ENCODE measurements at regions not wholly inside any gene's neighbourhood (a gene's known extent, or its start where the extent isn't known, plus 50 kb on each side); places are given as distances from the start of the nearest gene placed in this dataset.

DNA sequence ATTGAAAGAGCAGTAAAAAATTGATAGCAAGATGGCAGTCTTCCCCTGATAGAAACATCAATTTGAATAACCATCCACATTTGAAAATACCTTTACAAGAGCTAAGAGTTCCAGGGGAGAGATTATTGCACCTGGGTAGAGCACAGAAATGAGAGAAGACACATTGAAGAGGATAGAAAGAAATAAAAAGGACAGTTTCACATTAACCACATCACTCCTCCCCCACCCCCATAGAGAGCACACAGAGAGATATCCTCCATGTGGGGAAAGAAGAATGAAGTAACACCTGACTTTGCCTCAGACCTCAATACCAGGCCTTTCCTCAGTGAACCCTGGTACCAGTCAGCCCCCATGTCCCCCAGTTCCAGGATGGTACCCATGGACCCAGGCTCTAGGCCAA, 486.7 kb downstream of the FAM181B start:
- Histone ChIP-seq H3K36me3 (no peaks in the 10 kb centered on the region), H3K9me3 (no peaks in the 10 kb centered on the region), H3K4me3 (no peak overlapping the region), H3K27me3 (no peaks in the 10 kb centered on the region), H3K4me1 (ENCODE audit: insufficient read depth) (no peaks in the 10 kb centered on the region), H3K27ac (no peak overlapping the region)
- DNase-seq, result no peak
- intact Hi-C loops (cut with DNase I), result no loop called here
- TF ChIP-seq, protein P1, sequence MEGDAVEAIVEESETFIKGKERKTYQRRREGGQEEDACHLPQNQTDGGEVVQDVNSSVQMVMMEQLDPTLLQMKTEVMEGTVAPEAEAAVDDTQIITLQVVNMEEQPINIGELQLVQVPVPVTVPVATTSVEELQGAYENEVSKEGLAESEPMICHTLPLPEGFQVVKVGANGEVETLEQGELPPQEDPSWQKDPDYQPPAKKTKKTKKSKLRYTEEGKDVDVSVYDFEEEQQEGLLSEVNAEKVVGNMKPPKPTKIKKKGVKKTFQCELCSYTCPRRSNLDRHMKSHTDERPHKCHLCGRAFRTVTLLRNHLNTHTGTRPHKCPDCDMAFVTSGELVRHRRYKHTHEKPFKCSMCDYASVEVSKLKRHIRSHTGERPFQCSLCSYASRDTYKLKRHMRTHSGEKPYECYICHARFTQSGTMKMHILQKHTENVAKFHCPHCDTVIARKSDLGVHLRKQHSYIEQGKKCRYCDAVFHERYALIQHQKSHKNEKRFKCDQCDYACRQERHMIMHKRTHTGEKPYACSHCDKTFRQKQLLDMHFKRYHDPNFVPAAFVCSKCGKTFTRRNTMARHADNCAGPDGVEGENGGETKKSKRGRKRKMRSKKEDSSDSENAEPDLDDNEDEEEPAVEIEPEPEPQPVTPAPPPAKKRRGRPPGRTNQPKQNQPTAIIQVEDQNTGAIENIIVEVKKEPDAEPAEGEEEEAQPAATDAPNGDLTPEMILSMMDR (IDR thresholded peaks at IDR 0.05), result no peak
- TF ChIP-seq EP300 (IDR thresholded peaks at IDR 0.05), result no peak
- TF ChIP-seq POLR2A (IDR thresholded peaks at IDR 0.05), result no peak

DNA sequence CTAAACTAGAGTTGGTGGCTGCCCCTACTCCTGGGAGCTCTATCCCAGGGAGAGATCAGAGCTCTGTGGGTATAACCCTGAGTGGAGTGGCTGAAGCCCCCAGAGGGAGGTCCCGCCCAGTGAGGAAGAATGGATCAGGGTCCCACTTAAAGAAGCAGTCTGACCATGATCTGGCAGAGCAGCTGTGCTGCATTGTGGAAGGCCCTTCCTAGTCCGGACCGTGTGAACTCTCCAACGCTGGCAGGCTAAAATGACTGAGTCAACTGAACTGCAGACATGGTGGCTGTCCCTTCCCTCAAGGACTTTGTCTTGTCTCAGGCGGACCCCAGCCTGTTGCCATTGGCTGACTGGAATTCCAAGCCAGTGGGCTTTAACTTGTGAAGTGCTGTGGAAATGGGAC, 494.2 kb downstream of the FAM181B start:
- Histone ChIP-seq H3K4me1 (ENCODE audit: insufficient read depth) (no peaks in the 10 kb centered on the region), H3K27ac (no peak overlapping the region), H3K36me3 (no peaks in the 10 kb centered on the region), H3K4me3 (no peak overlapping the region), H3K27me3 (no peaks in the 10 kb centered on the region), H3K9me3 (no peaks in the 10 kb centered on the region)
- TF ChIP-seq EP300 (IDR thresholded peaks at IDR 0.05) (no peak), POLR2A (IDR thresholded peaks at IDR 0.05) (no peak)
- TF ChIP-seq, protein P1 (IDR thresholded peaks at IDR 0.05), result no peak
- DNase-seq, result no peak
- 94 to 97% (median 96%) methylated on average over 5 of the region's 5 CpGs for WGBS, 3 donors
- intact Hi-C loops (cut with DNase I), result loop anchor here in 1 of 4 donors (5.0 kb wide), 1 partner anchor 177 kb away; no protein-coding TSS in a partner anchor

DNA sequence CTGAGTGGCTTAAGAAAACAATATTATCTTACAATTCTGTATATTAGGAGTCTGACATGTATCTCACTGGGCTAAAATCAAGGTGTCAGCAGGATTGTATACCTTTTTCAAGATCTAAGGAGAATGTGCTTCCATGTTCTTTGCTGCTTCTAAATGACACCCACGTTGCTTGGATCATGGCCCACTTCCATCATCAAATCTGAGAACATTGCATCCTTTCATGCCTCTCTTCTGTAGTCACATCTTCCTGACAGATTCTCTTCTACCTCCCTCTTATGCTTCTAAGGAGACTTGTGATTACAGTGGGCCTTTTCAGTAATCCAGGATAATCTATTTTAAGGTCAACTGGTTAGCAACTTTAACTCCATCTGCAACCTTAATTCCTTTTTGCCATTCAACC, 499.4 kb downstream of the FAM181B start:
- Histone ChIP-seq H3K27me3 (no peaks in the 10 kb centered on the region), H3K9me3 (no peaks in the 10 kb centered on the region), H3K4me1 (ENCODE audit: insufficient read depth) (no peaks in the 10 kb centered on the region), H3K4me3 (no peak overlapping the region), H3K27ac (no peak overlapping the region), H3K36me3 (no peaks in the 10 kb centered on the region)
- no peak for TF ChIP-seq POLR2A (IDR thresholded peaks at IDR 0.05)
- TF ChIP-seq EP300 (IDR thresholded peaks at IDR 0.05), result no peak
- TF ChIP-seq, protein P1 (IDR thresholded peaks at IDR 0.05), result no peak
- WGBS, 3 donors, result 46 to 65% (median 48%) methylated on average over 1 of the region's 1 CpG
- intact Hi-C loops (cut with DNase I), result no loop called here
- no peak for DNase-seq

DNA sequence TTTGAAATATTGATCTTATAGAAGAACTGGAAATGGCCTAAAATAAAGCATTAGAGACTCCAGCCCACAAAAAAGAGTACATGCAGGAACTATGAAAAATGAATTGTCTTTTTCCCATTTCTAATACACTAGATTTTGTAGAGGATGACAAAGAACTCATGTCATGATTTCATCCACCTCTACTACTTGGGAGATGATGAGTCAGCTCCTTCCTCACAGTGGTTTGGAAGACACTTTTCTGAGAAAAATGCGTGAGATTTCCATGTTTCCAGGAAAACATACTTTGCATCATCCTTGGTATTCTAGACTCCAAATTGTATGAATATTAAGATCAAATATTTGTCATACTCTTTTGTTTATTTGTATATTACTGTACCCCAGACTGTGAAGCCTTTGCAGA, 500.5 kb downstream of the FAM181B start:
- no peak for DNase-seq
- 74 to 91% (median 85%) methylated on average over 1 of the region's 1 CpG for WGBS, 3 donors
- Histone ChIP-seq H3K27ac (no peak overlapping the region), H3K4me1 (ENCODE audit: insufficient read depth) (no peaks in the 10 kb centered on the region), H3K4me3 (no peak overlapping the region), H3K36me3 (no peaks in the 10 kb centered on the region), H3K27me3 (no peaks in the 10 kb centered on the region), H3K9me3 (no peaks in the 10 kb centered on the region)
- intact Hi-C loops (cut with DNase I), result no loop called here
- TF ChIP-seq, protein P1 (IDR thresholded peaks at IDR 0.05), result no peak
- TF ChIP-seq POLR2A (IDR thresholded peaks at IDR 0.05) (no peak), EP300 (IDR thresholded peaks at IDR 0.05) (no peak)

DNA sequence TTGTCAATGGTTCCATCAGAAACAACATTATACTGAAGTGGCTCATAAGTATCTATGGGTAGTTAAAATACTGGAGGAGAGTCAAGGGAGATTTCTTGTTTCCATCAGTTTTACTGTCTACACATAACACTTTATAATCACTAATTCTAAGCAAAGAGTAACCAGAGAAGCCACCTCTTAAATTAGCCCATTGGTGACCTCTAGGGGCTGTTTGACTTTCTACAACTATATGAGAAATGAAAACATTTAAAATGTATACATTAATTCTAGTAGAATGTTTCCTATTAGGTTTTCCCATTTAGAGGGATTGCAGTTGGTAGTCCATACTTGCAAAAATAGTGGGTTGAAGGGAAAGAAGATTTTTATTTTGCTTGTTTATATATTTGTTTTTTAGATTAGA, 504.3 kb downstream of the FAM181B start:
- no peak for DNase-seq
- intact Hi-C loops (cut with DNase I), result no loop called here
- Histone ChIP-seq H3K9me3 (no peaks in the 10 kb centered on the region), H3K27me3 (no peaks in the 10 kb centered on the region), H3K27ac (no peak overlapping the region), H3K4me3 (no peak overlapping the region), H3K36me3 (no peaks in the 10 kb centered on the region), H3K4me1 (ENCODE audit: insufficient read depth) (no peaks in the 10 kb centered on the region)
- TF ChIP-seq POLR2A (IDR thresholded peaks at IDR 0.05) (no peak), EP300 (IDR thresholded peaks at IDR 0.05) (no peak)
- TF ChIP-seq, protein P1 (IDR thresholded peaks at IDR 0.05), result no peak
